ENCODE measurements at regions not wholly inside any gene's neighbourhood (a gene's known extent, or its start where the extent isn't known, plus 50 kb on each side); places are given as distances from the start of the nearest gene placed in this dataset.
A peak's percentile ranks its signal among the peaks of the same experiment; 100 is the strongest.

DNA sequence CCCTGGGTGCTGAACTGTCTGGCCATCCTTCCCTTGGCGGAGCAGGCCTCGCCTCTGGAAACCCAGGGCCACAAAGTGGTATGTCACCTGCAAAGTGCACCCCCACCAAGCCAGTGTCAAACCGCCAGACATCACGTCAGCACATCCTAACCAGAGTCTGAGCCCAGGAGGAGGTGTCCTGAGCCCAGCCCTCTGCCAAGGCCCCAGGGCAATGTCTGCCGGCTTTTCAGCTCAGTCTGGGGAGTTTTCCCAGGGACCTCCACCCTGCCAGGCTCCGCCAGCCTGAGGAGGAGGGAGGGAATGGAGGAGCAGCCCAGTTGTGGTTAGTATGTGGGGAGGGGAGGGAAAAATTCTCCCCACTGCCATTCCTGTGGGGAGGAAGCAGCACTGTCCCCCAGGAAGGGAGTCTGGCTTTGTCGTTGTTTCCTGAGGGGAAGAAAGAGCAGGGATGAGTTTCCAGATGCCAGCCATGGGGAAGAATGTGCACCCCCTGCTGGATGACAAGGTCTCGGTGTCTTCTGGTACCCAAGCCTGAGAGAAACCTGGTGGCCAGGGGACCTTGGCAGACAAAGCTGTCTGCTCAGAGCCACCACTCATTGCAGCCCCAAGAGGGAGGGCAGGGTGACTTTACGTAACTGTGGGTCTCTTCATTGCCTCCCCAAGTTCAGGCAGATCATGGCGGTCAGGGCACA is 81.4 kb upstream of the CD82 start:
- Mint-ChIP-seq H3K36me3 (ENCODE audit: low read depth) (peaks cover 2% of the 10 kb centered on the region), H3K27me3 (ENCODE audit: low read depth) (peaks cover 5% of the 10 kb centered on the region), H3K9me3 (ENCODE audit: low read depth) (peaks cover 8% of the 10 kb centered on the region), H3K27ac (ENCODE audit: unreplicated experiment) (no peak overlapping the region), H3K4me1 (ENCODE audit: low read depth) (peaks cover 4% of the 10 kb centered on the region), H3K4me3 (ENCODE audit: unreplicated experiment) (no peak overlapping the region)
- DNase-seq (ENCODE audit: low spot score) = no peak
- TF ChIP-seq, protein P1, sequence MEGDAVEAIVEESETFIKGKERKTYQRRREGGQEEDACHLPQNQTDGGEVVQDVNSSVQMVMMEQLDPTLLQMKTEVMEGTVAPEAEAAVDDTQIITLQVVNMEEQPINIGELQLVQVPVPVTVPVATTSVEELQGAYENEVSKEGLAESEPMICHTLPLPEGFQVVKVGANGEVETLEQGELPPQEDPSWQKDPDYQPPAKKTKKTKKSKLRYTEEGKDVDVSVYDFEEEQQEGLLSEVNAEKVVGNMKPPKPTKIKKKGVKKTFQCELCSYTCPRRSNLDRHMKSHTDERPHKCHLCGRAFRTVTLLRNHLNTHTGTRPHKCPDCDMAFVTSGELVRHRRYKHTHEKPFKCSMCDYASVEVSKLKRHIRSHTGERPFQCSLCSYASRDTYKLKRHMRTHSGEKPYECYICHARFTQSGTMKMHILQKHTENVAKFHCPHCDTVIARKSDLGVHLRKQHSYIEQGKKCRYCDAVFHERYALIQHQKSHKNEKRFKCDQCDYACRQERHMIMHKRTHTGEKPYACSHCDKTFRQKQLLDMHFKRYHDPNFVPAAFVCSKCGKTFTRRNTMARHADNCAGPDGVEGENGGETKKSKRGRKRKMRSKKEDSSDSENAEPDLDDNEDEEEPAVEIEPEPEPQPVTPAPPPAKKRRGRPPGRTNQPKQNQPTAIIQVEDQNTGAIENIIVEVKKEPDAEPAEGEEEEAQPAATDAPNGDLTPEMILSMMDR (IDR thresholded peaks at IDR 0.05) = peak; percentile 66

DNA sequence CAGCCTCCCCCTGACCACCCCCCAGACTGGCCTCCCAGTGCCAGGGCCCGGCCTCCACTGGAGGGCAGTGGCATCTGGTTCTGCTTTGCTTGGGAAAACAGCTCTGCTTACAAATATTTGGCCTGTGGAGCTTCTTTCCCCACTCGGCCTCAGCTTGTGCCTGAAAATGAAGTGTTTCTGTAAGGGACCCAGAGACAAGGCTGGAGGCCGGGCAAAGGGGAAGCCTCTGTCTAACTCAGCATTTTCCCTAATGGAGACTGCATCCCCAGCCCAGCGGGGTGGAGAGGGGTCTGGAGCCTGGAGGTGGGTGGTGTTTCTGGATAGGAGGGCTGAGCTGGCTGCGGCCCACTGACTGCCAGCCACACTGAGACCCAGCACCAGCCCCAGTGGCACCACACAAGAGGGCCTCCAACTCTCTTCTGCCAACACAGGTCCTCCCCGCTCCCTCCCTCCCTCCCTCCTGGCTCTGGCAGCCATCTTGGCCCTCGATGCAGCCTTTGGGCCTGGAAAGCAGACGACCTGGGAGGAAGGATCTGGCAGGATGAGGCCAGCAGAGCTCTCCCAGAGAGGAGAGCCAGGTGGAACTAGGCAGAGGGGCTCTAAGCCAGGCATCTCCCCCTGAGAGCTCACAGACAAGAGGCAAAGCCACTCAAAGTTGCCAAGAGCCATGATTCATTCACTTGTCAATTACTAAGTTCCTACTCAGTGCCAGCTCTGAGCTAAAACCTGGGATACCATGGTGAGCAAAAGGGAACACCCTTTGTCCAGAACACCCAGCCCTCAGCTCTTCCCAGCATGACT is 77.1 kb upstream of the CD82 start:
- H3K4me3 Mint-ChIP-seq (ENCODE audit: unreplicated experiment) = no peak overlapping the region

DNA sequence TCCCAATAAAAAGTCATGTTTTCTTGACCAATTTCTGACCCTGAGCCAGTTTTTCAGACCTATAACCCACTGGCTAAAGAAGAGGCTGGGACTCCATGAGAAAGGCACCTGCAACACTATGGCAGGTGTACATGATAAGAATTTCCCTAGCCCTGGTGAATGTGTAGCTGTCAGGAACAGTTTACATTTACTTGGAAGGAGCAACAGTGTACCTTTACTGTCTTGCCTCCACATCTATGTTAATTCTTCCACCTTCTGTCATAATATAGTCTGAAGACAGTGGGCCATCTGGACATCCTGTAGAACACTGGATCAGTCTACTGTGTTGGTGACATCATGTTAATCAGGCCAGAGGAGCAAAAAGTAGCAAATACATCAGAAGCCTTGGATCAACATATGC is 72.1 kb upstream of the CD82 start:
- Mint-ChIP-seq H3K9me3 (ENCODE audit: low read depth) (no peaks in the 10 kb centered on the region), H3K4me1 (ENCODE audit: low read depth) (peaks cover 8% of the 10 kb centered on the region), H3K27ac (ENCODE audit: unreplicated experiment) (no peak overlapping the region), H3K27me3 (ENCODE audit: low read depth) (peaks cover 4% of the 10 kb centered on the region), H3K4me3 (ENCODE audit: unreplicated experiment) (no peak overlapping the region), H3K36me3 (ENCODE audit: low read depth) (no peaks in the 10 kb centered on the region)
- TF ChIP-seq, protein P1 (IDR thresholded peaks at IDR 0.05) = no peak
- no peak for DNase-seq (ENCODE audit: low spot score)

More for the DNA sequence above, 77.1 kb upstream of the CD82 start:
- Mint-ChIP-seq H3K27me3 (ENCODE audit: low read depth) (peaks cover 5% of the 10 kb centered on the region), H3K27ac (ENCODE audit: unreplicated experiment) (no peak overlapping the region), H3K9me3 (ENCODE audit: low read depth) (peaks cover 8% of the 10 kb centered on the region), H3K36me3 (ENCODE audit: low read depth) (peaks cover 2% of the 10 kb centered on the region), H3K4me1 (ENCODE audit: low read depth) (peaks cover 11% of the 10 kb centered on the region)
- TF ChIP-seq, protein P1 (IDR thresholded peaks at IDR 0.05) = no peak
- no peak for DNase-seq (ENCODE audit: low spot score)

DNA sequence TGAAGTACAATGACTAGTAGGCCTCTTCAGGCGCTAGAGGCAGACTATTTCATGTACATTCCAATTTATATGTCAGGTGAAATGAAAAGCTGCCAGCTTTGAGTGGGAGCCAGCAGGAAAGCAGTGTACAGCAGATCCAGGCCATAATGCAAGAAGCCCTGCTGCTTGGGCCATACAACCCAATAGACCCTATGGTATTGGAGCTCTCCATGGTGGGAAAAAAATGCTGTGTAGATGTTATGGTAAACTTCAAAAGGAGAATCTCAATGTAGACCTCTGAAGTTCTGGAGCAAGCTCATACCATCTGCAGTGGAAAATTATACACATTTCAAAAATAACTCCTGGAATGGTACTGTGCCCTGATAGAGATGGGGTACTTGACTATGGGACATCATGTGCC is 71.5 kb upstream of the CD82 start:
- no peak for DNase-seq (ENCODE audit: low spot score)
- Mint-ChIP-seq H3K9me3 (ENCODE audit: low read depth) (no peaks in the 10 kb centered on the region), H3K27ac (ENCODE audit: unreplicated experiment) (no peak overlapping the region), H3K4me3 (ENCODE audit: unreplicated experiment) (no peak overlapping the region), H3K27me3 (ENCODE audit: low read depth) (peaks cover 4% of the 10 kb centered on the region), H3K36me3 (ENCODE audit: low read depth) (no peaks in the 10 kb centered on the region), H3K4me1 (ENCODE audit: low read depth) (peaks cover 8% of the 10 kb centered on the region)
- TF ChIP-seq, protein P1 (IDR thresholded peaks at IDR 0.05) = no peak

DNA sequence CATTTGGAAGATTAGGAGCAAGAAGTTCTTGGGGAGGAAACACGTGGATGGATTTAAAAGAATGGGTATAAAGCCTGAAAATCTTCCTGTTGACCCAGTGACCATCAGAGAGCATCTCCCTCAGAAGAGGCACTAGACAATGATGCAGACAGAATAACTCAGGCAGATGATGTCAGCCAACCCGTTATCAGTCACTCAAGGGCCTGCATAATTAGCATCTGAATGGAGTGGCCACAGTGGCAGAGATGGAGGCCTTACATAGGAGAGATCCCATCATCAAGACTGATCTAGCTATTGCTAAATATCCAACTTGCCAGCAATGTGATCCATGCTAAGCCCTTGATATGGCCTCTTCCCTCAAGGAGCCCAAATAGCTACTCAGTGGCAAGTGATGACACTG is 70.7 kb upstream of the CD82 start:
- TF ChIP-seq, protein P1 (IDR thresholded peaks at IDR 0.05) = no peak
- H3K9me3 Mint-ChIP-seq (ENCODE audit: low read depth) = no peaks in the 10 kb centered on the region
- peaks cover 8% of the 10 kb centered on the region for H3K4me1 Mint-ChIP-seq (ENCODE audit: low read depth)
- peaks cover 4% of the 10 kb centered on the region for H3K27me3 Mint-ChIP-seq (ENCODE audit: low read depth)
- DNase-seq (ENCODE audit: low spot score) = no peak
- H3K27ac Mint-ChIP-seq (ENCODE audit: unreplicated experiment) = no peak overlapping the region
- H3K4me3 Mint-ChIP-seq (ENCODE audit: unreplicated experiment) = no peak overlapping the region
- no peaks in the 10 kb centered on the region for H3K36me3 Mint-ChIP-seq (ENCODE audit: low read depth)
